ENCODE measurements at regions not wholly inside any gene's neighbourhood (a gene's known extent, or its start where the extent isn't known, plus 50 kb on each side); places are given as distances from the start of the nearest gene placed in this dataset.

DNA sequence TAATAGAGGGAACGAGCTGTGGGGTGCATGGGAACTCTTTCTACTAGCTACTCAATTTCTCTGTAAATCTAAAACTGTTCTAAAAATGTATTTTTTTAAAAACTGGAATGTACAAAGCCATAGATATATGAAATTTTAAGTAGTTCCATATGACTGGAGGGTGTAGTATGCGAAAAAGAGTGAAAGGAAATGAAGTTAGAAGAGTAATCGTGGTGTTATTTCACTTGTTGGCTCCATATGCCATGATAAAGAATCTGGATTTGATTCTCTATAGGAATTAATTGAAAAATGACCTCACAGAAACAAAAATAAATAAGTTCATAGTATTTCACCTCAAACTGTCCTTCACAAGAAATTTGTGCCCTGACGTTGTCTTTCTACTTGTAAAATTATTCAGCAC lies 500.2 kb downstream of the TENT5A start:
- H3K4me1 ChIP-seq, result no peaks in the 10 kb centered on the region
- no peak overlapping the region for H3K4me3 ChIP-seq
- DNase-seq, result no peak
- no peaks in the 10 kb centered on the region for H3K27me3 ChIP-seq
- intact Hi-C loops (cut with DNase I; ENCODE audit: low total_unique reads), result no loop called here
- TF ChIP-seq, protein P1, sequence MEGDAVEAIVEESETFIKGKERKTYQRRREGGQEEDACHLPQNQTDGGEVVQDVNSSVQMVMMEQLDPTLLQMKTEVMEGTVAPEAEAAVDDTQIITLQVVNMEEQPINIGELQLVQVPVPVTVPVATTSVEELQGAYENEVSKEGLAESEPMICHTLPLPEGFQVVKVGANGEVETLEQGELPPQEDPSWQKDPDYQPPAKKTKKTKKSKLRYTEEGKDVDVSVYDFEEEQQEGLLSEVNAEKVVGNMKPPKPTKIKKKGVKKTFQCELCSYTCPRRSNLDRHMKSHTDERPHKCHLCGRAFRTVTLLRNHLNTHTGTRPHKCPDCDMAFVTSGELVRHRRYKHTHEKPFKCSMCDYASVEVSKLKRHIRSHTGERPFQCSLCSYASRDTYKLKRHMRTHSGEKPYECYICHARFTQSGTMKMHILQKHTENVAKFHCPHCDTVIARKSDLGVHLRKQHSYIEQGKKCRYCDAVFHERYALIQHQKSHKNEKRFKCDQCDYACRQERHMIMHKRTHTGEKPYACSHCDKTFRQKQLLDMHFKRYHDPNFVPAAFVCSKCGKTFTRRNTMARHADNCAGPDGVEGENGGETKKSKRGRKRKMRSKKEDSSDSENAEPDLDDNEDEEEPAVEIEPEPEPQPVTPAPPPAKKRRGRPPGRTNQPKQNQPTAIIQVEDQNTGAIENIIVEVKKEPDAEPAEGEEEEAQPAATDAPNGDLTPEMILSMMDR (IDR thresholded peaks at IDR 0.05 in 4 of 5, conservative IDR thresholded peaks at IDR 0.05 in 1 of 5), result no peak
- no peak for TF ChIP-seq POLR2A (IDR thresholded peaks at IDR 0.05)
- ATAC-seq, result no peak
- no peak overlapping the region for H3K27ac ChIP-seq
- H3K36me3 ChIP-seq, result no peaks in the 10 kb centered on the region
- in situ Hi-C loops (cut with MboI; ENCODE audit: low sequenced_read_pairs in 4 of 4), result no loop called here
- no peaks in the 10 kb centered on the region for H3K9me3 ChIP-seq

DNA sequence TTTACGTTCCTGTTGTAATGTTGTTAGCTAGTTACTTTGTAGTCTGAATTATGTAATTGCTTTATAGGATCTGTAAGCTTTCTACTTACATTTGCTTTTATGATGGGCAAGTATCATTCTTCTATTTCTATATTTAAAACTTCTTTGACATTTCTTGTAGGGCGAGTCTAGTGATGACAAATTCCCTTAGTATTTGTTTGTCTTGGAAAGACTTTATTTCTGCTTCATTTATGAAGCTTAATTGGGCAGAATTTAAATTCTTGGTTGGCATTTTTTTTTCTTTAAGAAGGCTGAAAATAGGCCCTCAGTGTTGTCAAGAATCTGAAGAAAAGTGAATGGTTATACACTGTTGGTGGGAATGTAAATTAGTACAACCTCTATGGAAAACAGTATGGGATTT lies 506.3 kb downstream of the TENT5A start:
- no peaks in the 10 kb centered on the region for H3K9me3 ChIP-seq
- H3K27ac ChIP-seq, result no peak overlapping the region
- H3K4me1 ChIP-seq, result no peaks in the 10 kb centered on the region
- H3K4me3 ChIP-seq, result no peak overlapping the region
- ATAC-seq (no peak), DNase-seq (no peak)
- in situ Hi-C loops (cut with MboI; ENCODE audit: low sequenced_read_pairs in 4 of 4) (no loop called here), intact Hi-C loops (cut with DNase I; ENCODE audit: low total_unique reads) (no loop called here)
- no peaks in the 10 kb centered on the region for H3K27me3 ChIP-seq
- TF ChIP-seq, protein P1 (IDR thresholded peaks at IDR 0.05 in 4 of 5, conservative IDR thresholded peaks at IDR 0.05 in 1 of 5), result no peak
- no peak for TF ChIP-seq POLR2A (IDR thresholded peaks at IDR 0.05)
- H3K36me3 ChIP-seq, result no peaks in the 10 kb centered on the region

DNA sequence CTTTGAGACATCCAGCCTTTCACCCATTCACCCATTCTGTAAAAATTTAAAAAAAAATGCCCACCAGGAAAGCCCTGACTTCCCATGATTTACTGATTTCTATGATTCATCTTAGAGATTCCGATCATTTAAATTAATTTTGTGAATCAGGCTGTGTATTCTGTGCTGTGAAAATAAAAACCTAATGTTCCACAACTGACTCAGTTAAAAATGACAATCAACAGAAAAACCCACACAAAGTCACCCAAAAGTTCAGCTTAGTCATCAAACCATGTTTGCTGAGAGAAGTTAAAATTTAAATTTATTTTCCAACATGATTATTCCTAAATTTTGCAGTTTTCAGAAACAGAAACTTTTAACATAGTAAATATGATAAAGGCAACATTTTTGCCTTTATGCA lies 509.9 kb downstream of the TENT5A start:
- ATAC-seq (no peak), DNase-seq (no peak)
- H3K27ac ChIP-seq, result no peak overlapping the region
- H3K4me1 ChIP-seq, result no peaks in the 10 kb centered on the region
- no peaks in the 10 kb centered on the region for H3K9me3 ChIP-seq
- no peaks in the 10 kb centered on the region for H3K36me3 ChIP-seq
- in situ Hi-C loops (cut with MboI; ENCODE audit: low sequenced_read_pairs in 4 of 4) (no loop called here), intact Hi-C loops (cut with DNase I; ENCODE audit: low total_unique reads) (no loop called here)
- H3K27me3 ChIP-seq, result no peaks in the 10 kb centered on the region
- no peak overlapping the region for H3K4me3 ChIP-seq
- no peak for TF ChIP-seq POLR2A (IDR thresholded peaks at IDR 0.05)
- TF ChIP-seq, protein P1 (IDR thresholded peaks at IDR 0.05 in 4 of 5, conservative IDR thresholded peaks at IDR 0.05 in 1 of 5), result no peak

DNA sequence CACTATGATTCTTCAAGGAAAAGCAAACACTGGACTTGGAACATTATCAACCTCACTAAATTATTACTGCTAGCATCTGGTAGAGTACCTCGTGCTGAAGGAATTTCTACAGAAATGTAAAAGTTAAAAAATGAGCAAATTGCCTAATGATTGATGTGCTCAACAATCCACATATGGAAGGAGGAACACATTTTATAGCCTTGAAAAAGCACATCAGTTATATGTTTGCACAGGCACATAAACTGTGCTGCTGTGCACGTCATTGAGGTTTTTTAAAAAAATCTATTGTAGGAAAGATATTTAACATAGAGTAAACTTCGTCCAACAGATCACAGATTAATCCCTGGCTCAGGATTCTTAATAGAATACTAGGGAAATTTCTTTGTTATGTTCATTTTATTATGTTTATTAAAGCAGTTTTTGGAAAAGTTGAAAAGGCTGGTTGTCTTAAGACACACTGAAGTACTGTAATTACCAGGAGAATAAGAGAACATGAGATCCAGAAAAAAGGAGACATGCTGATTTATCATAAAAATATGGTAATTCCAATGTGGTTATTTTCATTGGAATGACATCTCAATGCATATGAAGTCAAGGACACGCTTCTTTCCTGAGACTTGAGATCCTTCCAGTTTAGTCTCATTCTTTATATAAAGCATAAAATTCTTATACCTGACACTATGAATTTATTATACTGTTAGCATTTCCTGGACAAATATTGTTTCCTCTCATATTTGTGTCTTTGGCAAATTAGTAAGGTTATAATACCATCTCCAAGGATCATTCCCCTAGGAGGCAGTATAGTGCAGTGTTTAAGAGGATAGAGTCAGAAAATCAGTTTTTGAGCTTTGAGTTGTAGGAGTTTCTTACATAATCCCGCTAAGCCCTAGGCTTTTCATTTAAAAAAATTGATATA lies 511.1 kb downstream of the TENT5A start:
- in situ Hi-C loops (cut with MboI; ENCODE audit: low sequenced_read_pairs in 4 of 4), result no loop called here
- ATAC-seq (no peak), DNase-seq (no peak)
- Histone ChIP-seq H3K27ac (no peak overlapping the region), H3K4me1 (no peaks in the 10 kb centered on the region), H3K36me3 (no peaks in the 10 kb centered on the region), H3K4me3 (no peak overlapping the region), H3K27me3 (no peaks in the 10 kb centered on the region), H3K9me3 (no peaks in the 10 kb centered on the region)
- intact Hi-C loops (cut with DNase I; ENCODE audit: low total_unique reads), result no loop called here
- TF ChIP-seq POLR2A (IDR thresholded peaks at IDR 0.05), result no peak
- TF ChIP-seq, protein P1 (IDR thresholded peaks at IDR 0.05 in 4 of 5, conservative IDR thresholded peaks at IDR 0.05 in 1 of 5), result peak in 1 of 5 experiments; percentile 29

Measured in gastrocnemius medialis (tissue), 4 donors.